ENCODE measurements at regions not wholly inside any gene's neighbourhood (a gene's known extent, or its start where the extent isn't known, plus 50 kb on each side); places are given as distances from the start of the nearest gene placed in this dataset.

- TF ChIP-seq CTCF (conservative IDR thresholded peaks at IDR 0.05; ENCODE audit: low read length) (no peak), EZH2phosphoT487 (IDR thresholded peaks at IDR 0.05; ENCODE audit: borderline replicate concordance) (no peak)
- Histone ChIP-seq H2AFZ (ENCODE audit: low read length) (no peak overlapping the region), H3K4me1 (ENCODE audit: insufficient read depth, low read length, poor library complexity, severe bottlenecking) (no peaks in the 10 kb centered on the region), H3F3A (ENCODE audit: low read depth) (no peaks in the 10 kb centered on the region), H3K9me3 (ENCODE audit: insufficient read depth, low read depth, low read length) (no peaks in the 10 kb centered on the region), H3K36me3 (ENCODE audit: insufficient read depth, low read length) (no peaks in the 10 kb centered on the region), H4K20me1 (ENCODE audit: insufficient read depth, low read length, poor library complexity, severe bottlenecking) (no peaks in the 10 kb centered on the region), H3K4me2 (ENCODE audit: low read depth, low read length, poor library complexity, severe bottlenecking) (no peak overlapping the region), H3K9me2 (replicated peaks; ENCODE audit: low read depth, low read length) (no peaks in the 10 kb centered on the region), H3K4me3 (ENCODE audit: low read length, poor library complexity, severe bottlenecking) (no peak overlapping the region), H3K79me2 (ENCODE audit: insufficient read depth, low read length) (no peaks in the 10 kb centered on the region), H3K27me3 (ENCODE audit: insufficient read depth, low read length, poor library complexity, severe bottlenecking) (peaks cover 10% of the 10 kb centered on the region), H3K9ac (ENCODE audit: low read depth, low read length, poor library complexity, severe bottlenecking) (no peak overlapping the region)
Measured at GRCh38 chr10:69712342-69712741, 82.3 kb downstream of the FAM241B start.

GRCh38 chr10:69714572-69714971, 84.5 kb downstream of the FAM241B start:
- no peak overlapping the region for H3K4me3 ChIP-seq (ENCODE audit: low read length, poor library complexity, severe bottlenecking)
- no peak overlapping the region for H3K9ac ChIP-seq (ENCODE audit: low read depth, low read length, poor library complexity, severe bottlenecking)
- H2AFZ ChIP-seq (ENCODE audit: low read length) = no peak overlapping the region
- H3K9me3 ChIP-seq (ENCODE audit: insufficient read depth, low read depth, low read length) = no peaks in the 10 kb centered on the region
- H3K4me1 ChIP-seq (ENCODE audit: insufficient read depth, low read length, poor library complexity, severe bottlenecking) = no peaks in the 10 kb centered on the region
- H3K27me3 ChIP-seq (ENCODE audit: insufficient read depth, low read length, poor library complexity, severe bottlenecking) = peaks cover 5% of the 10 kb centered on the region
- no peaks in the 10 kb centered on the region for H3F3A ChIP-seq (ENCODE audit: low read depth)
- no peaks in the 10 kb centered on the region for H4K20me1 ChIP-seq (ENCODE audit: insufficient read depth, low read length, poor library complexity, severe bottlenecking)
- H3K9me2 ChIP-seq (replicated peaks; ENCODE audit: low read depth, low read length) = no peaks in the 10 kb centered on the region
- no peaks in the 10 kb centered on the region for H3K79me2 ChIP-seq (ENCODE audit: insufficient read depth, low read length)
- H3K36me3 ChIP-seq (ENCODE audit: insufficient read depth, low read length) = no peaks in the 10 kb centered on the region
- no peak overlapping the region for H3K4me2 ChIP-seq (ENCODE audit: low read depth, low read length, poor library complexity, severe bottlenecking)
- TF ChIP-seq EZH2phosphoT487 (IDR thresholded peaks at IDR 0.05; ENCODE audit: borderline replicate concordance) = no peak
- no peak for TF ChIP-seq CTCF (conservative IDR thresholded peaks at IDR 0.05; ENCODE audit: low read length)

GRCh38 chr10:69715156-69715898, 85.3 kb downstream of the FAM241B start:
- no peaks in the 10 kb centered on the region for H3F3A ChIP-seq (ENCODE audit: low read depth)
- H3K4me2 ChIP-seq (ENCODE audit: low read depth, low read length, poor library complexity, severe bottlenecking) = no peak overlapping the region
- no peaks in the 10 kb centered on the region for H3K79me2 ChIP-seq (ENCODE audit: insufficient read depth, low read length)
- no peaks in the 10 kb centered on the region for H4K20me1 ChIP-seq (ENCODE audit: insufficient read depth, low read length, poor library complexity, severe bottlenecking)
- H3K4me3 ChIP-seq (ENCODE audit: low read length, poor library complexity, severe bottlenecking) = no peak overlapping the region
- H3K36me3 ChIP-seq (ENCODE audit: insufficient read depth, low read length) = no peaks in the 10 kb centered on the region
- no peaks in the 10 kb centered on the region for H3K9me3 ChIP-seq (ENCODE audit: insufficient read depth, low read depth, low read length)
- H3K4me1 ChIP-seq (ENCODE audit: insufficient read depth, low read length, poor library complexity, severe bottlenecking) = no peaks in the 10 kb centered on the region
- H2AFZ ChIP-seq (ENCODE audit: low read length) = no peak overlapping the region
- no peak for TF ChIP-seq CTCF (conservative IDR thresholded peaks at IDR 0.05; ENCODE audit: low read length)
- TF ChIP-seq EZH2phosphoT487 (IDR thresholded peaks at IDR 0.05; ENCODE audit: borderline replicate concordance) = no peak
- H3K9ac ChIP-seq (ENCODE audit: low read depth, low read length, poor library complexity, severe bottlenecking) = no peak overlapping the region
- no peaks in the 10 kb centered on the region for H3K27me3 ChIP-seq (ENCODE audit: insufficient read depth, low read length, poor library complexity, severe bottlenecking)
- no peaks in the 10 kb centered on the region for H3K9me2 ChIP-seq (replicated peaks; ENCODE audit: low read depth, low read length)
